GM18868 (cell line): ENCODE measurements at regions not wholly inside any gene's neighbourhood (a gene's known extent, or its start where the extent isn't known, plus 50 kb on each side); places are given as distances from the start of the nearest gene placed in this dataset.
A peak's percentile ranks its signal among the peaks of the same experiment; 100 is the strongest.

ENCODE experiments used
- ATAC-seq: cut with Tn5 transposase; IDR thresholded peaks from one replicate; pipeline ENCODE4 v1.9.1; 2021; ENCODE audit warnings: mild to moderate bottlenecking, moderate library complexity; ENCODE audit not compliant: unreplicated experiment

GRCh38 chr5:8944005-8944404, 601.9 kb downstream of the SEMA5A start:
- ATAC-seq = no peak

DNA sequence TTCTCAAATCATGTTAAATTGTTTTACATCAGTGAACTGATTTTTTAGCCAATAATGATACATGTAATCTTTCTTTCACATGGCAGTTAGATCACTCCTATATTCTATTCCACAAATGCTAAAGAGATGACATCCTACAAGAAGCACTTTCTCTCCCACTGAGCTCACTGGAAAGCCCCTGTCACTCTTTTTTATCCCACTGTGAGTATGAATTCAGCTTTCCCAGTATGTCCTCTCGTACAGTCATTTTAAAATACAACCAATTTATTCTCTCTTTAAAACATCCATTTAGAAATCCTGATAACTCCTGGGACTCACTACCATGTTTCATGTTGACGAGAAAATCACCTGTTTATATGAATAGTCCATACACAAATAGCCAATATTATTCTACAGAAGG, 599.9 kb downstream of the SEMA5A start:
- no peak for ATAC-seq

- ATAC-seq = peak; percentile 93
These were observed 596.0 kb downstream of the SEMA5A start for GRCh38 chr5:8949908-8950307.

DNA sequence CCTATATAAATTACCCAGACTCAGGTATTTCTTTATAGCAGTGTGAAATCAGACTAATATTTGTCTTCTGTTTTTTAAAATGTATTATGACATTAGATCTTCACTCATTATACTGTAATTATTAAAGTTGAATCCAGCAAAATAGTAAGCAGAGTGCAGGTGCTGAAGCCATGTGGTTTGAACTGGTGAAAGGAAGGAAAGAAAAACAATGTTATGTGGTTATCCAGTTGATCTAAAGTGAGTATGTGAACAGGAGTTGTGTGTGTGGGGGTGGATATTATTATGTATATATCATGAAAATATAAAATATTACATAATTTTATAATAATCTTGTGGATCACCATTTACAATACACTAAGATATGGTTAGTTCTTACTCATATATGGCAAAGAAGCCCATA, 593.7 kb downstream of the SEMA5A start:
- ATAC-seq = no peak

DNA sequence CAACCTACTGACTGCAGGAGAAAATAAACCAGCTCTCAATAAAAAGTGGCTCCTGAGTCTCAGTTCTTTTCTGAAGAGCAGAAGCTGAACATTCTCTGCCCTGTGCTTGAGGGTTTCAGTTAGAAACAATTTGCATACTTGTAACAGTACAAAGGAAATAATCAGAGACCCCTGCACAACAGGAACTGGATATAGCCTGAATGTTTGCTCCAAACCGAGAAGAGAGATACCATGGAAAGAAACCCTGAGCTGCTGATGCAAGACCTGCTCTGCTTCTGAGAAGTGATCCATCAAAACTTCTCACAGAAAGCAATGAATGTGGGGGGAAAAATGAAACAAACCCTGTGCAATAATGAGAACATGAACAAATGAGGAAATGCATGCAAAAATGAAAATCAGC, 592.9 kb downstream of the SEMA5A start:
- ATAC-seq = peak; percentile 35

DNA sequence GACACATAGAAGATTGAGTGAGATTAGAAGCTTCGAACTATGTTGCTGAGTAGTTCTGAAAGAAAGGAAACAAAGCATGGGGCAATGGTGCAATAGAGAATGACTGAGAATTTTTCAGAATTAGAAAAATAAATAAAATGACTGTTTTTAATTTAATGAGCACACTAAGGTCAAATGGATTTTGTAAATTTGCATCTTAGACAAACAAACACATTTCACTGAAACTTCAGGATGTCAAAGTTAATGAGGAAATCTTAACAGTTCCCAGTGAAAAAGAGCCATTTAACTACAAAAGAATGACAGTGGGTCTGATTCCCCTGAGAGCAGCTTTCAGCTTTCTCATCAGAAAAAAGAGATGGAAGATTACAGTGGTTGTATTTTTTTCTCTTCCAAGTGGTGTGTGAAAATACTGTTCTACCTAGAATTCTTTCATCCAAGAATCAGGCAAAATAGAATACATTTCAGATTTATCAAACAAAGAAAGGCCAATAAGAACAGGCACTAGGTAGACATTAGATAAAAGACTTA, 591.9 kb downstream of the SEMA5A start:
- no peak for ATAC-seq

DNA sequence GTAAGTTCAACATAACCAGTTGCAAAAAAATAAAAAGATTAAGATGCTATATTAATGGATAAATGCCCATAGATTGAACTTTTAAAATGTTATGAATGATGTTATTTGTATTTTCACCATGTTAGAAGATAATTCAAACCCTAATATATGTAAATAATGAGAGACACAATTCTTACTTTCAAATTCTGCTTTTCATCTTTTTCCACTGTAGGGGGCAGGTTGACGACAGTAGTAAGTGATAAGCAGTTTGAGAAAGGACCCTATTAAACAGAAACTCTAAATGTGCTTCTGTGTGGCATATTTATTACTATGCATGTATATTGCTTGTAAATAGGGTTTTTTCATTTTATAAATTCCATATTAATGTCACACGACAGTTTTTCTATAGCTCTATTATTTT, 591.1 kb downstream of the SEMA5A start:
- ATAC-seq = no peak

- ATAC-seq = no peak
These were observed 589.2 kb downstream of the SEMA5A start for GRCh38 chr5:8956659-8957058.

DNA sequence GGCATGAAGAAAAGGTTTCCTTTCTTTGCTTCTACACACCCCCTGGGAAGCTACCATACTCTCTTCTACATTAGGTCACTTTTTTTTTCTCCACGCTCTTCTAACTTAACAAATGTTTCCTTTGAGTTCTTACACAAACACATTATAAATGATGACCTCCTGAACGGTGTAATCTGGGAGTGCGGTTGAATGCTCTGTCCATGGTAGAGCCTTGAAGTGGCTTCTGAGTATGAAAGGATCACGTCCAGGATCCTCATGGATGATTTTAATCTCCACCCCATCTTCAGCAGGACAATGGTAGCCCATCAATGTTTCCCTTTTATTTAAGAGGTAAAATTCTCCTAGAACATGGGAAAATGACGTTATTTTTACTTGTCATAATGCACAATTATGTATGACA, 587.3 kb downstream of the SEMA5A start:
- no peak for ATAC-seq

- ATAC-seq = peak; percentile 93
These were observed 584.7 kb downstream of the SEMA5A start for GRCh38 chr5:8961219-8961618.

GRCh38 chr5:8961956-8962355, 583.9 kb downstream of the SEMA5A start:
- no peak for ATAC-seq

GRCh38 chr5:8981016-8981415, 564.9 kb downstream of the SEMA5A start:
- peak; percentile 61 for ATAC-seq

- ATAC-seq = peak; percentile 23
These were observed 564.4 kb downstream of the SEMA5A start for GRCh38 chr5:8981496-8981895.

DNA sequence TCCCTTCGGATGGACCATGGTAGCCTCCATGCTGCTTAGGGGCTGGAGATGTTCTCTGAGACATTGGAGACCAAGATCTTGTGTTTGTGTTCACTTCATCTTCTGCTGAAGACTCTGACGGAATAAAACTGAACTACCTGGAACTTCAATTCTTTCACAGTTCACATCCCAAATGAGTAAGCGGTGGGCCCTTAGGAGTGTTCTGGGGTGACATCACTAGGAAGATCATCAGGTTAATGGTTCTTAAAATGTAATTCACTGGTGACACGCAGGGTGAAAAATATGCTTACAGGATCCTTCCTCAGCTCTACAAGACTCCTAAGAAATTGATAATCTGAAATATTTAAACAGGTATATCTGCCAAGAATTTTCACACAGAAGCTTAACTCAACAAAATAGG, 561.5 kb downstream of the SEMA5A start:
- ATAC-seq = no peak
